ENCODE measurements at regions not wholly inside any gene's neighbourhood (a gene's known extent, or its start where the extent isn't known, plus 50 kb on each side); places are given as distances from the start of the nearest gene placed in this dataset.
"Not testable (repeated sequence)": the region's sequence is repeated elsewhere in the genome, so short reads cannot be mapped to it uniquely, and the experiment has no call there.

DNA sequence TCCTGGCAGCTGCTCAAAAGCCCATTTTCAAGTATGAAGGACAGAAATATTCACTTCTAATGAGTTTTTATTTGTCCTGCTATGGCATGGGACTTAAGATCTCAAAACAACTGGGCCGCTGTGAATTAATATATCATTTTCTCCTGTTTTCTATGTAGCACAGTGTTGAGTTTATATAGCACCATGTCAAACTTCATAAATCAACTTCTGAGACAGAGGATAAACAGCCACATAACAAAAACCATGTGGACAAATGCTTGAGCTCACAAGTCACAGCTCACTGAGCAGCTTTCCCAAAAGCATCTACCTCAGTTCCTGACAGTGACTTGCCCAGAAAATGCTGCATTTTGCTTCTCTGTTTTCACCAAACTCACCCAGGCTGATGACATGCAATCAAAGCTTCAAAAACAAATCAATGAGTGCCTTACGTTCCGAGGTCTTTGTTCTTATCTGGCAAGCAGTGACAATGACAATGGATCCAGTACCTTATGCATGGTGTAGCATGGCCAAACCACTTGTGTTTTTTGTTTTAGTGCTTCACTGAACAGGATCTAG lies 722.6 kb downstream of the LRRIQ3 start:
- no peak for DNase-seq (ENCODE audit: low read depth)

GRCh38 chr1:73472810-73473209 lies 725.2 kb downstream of the LRRIQ3 start:
- no peak for DNase-seq (ENCODE audit: low read depth)

DNA sequence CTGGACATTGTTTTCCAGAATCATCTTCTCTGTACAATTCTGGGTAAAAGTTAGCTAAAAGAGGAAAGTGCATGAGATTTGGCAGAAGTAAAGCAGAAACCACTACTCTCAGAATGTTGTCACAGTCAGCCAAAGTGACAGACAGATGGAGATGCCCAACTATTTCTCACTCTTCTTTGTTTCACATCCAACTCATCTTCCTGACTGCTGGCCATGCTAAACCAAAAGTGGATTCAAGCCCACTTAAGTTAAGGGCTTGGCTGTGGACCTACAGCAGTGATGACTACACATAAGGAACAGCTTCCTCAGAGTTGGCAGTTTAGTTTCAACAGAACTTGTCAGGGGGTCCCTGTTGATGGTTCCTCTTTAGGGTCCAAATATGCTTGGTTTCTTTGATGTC lies 730.2 kb downstream of the LRRIQ3 start:
- no peak for DNase-seq (ENCODE audit: low read depth)

- no peak for DNase-seq (ENCODE audit: low read depth)
These were observed 734.1 kb downstream of the LRRIQ3 start for GRCh38 chr1:73463873-73464272.

DNA sequence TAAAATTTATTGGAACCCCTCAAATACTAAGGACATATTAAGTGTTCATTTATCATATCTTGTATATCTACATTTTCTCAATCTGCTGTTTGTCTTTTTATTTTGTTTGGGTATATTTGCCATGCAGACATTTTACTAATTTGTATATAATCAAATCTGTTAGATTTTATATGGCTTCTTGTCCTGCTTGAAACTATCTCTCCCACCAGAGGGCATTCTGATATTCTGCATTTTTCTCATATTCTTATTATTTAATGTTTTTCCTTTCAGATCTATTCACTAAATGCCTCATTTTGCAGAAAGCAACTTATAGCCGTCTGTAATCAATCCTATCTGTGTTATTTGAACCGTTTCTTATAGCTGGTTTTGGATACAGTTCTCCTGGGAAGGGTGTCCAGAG lies 745.5 kb downstream of the LRRIQ3 start:
- DNase-seq (ENCODE audit: low read depth), result no peak

DNA sequence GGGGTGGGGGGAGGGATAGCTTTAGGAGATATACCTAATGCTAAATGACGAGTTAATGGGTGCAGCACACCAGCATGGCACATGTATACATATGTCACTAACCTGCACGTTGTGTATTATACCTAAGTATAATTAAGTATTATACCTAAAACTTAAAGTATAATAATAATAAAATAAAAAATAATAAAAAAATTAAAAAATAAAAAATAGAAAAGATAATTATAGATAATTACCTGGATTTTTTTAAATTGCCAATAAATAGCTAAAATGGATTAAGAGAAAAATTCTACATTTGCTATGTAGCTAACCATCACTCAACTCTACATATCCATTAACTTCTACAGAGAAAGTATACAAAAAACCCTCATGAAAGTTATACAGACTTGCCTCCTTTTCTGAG lies 747.3 kb downstream of the LRRIQ3 start:
- DNase-seq (ENCODE audit: low read depth), result not testable (repeated sequence)

- no peak for DNase-seq (ENCODE audit: low read depth)
These were observed 786.5 kb downstream of the LRRIQ3 start for GRCh38 chr1:73411479-73411878.

DNA sequence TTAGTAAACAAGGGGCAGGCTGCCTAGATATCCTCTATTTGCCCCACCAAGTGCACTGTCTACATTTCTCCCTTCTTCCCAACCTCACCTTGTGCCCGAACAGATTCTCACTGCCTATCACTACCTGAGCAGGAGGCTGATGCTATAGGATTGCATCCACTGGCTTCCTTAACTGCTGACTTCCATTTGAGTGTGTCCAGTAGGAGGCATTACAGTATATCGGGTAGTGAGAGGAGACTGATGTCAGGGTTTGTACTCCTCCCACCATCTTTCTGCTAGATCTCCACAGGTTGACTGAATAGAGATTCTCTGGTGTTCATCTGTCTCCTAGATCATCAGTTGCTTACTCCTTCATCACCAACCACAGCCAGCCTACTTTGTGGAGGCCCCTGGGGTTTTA lies 796.3 kb downstream of the LRRIQ3 start:
- DNase-seq (ENCODE audit: low read depth), result no peak

- no peak for DNase-seq (ENCODE audit: low read depth)
These were observed 815.0 kb downstream of the LRRIQ3 start for GRCh38 chr1:73382966-73383365.

DNA sequence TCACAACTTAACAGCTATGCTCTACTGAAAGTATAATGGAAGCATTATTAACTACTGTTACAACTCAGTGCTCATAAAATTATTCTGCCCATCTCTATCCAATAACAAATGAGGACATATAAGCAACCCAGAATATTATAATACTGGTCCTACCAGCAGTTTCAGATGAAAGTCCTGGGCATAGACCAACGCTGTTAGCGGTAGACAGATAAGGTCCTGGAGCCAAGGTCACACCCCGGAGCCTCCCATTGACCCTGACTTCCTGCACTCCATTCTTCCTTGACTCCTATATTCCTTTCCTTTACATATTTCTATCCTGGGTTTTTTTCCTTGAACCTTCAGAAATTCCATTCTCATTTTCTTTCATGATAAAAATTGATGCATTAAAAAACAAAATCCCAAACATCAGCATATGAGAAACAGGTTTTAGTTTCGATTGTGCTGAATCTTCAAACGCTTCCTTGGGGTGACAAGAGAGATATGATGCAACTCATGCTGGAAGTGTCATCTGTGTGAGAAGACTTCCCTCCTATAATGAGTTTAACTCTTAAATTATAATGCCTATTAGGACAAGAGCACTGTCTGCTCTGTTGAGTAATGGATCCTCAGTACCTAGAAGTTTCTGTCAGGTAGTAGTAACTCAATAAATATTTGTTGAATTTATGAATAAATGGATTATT lies 831.1 kb downstream of the LRRIQ3 start:
- DNase-seq (ENCODE audit: low read depth), result no peak

GRCh38 chr1:73359001-73359400 lies 839.0 kb downstream of the LRRIQ3 start:
- no peak for DNase-seq (ENCODE audit: low read depth)

GRCh38 chr1:73356485-73356884 lies 841.5 kb downstream of the LRRIQ3 start:
- no peak for DNase-seq (ENCODE audit: low read depth)

DNA sequence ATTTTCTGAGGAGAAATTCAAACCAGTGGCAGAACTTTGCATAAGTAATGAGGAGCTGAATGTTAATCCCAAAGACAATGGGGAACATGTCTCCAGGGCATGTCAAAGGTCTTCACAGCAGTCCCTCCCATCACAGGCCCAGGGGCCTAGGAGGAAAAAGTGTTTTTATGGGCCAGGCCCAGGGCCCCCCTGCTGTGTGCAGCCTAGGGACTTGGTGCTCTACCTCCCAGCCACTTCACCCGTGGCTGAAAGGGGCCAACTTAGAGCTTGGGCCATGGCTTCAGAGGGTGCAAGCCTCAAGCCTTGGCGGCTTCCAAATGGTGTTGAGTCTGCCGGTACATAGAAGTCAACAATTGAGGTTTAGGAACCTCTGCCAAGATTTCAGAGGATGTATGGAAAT lies 854.0 kb downstream of the LRRIQ3 start:
- DNase-seq (ENCODE audit: low read depth), result no peak

DNA sequence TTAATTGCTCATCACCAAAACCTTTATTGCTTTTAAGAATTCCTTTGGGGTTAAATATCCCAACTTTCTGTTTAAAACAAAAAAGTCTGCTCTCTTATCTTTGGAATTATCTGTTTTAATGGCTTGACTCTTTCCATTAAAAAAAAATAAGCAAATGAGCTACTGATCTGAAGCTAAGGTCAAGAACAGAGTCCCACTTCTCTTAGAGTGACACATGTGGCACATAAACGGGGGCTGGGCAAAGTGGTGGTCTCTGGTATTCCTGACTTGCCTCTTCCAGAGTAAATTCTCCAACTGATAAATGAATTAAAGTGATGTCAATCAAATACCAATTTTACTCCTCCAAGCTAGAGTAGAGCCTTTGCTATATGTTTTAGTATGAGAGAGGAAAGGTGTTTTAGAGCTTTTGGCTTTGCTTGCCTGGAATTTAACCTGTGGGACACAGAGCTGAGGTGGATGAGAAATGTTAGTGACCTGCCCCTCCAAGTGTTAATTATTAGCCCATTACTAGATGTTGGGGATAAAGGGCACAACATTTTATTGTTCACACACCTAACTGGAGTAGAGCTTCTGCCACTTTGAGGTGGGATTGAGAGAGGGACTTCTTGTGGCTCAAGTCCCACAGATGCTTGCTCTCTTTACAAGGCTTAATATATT lies 864.0 kb downstream of the LRRIQ3 start:
- DNase-seq (ENCODE audit: low read depth), result no peak

- DNase-seq (ENCODE audit: low read depth), result no peak
These were observed 866.2 kb downstream of the LRRIQ3 start for GRCh38 chr1:73331726-73332125.

DNA sequence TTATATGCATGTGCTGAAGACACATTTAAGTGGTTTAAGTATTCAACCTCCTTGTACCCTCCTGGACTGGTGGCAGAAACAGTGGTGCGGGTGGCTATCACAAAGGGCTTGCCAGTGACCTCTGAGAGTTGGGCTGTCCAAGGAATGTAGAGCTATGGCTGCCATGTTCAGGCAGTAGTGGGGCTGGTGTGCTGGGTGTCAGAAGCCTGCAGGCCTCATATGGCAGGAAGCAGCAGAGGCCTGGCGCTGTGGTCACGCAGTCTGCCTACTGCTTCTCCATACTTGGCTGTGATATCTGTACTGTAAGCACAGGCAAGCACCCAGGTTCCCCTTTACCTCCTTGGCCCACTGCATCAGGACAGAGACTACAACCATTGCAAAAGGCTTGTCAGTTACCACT lies 870.0 kb downstream of the LRRIQ3 start:
- DNase-seq (ENCODE audit: low read depth), result no peak

- no peak for DNase-seq (ENCODE audit: low read depth)
These were observed 870.7 kb downstream of the LRRIQ3 start for GRCh38 chr1:73327180-73327793.

DNA sequence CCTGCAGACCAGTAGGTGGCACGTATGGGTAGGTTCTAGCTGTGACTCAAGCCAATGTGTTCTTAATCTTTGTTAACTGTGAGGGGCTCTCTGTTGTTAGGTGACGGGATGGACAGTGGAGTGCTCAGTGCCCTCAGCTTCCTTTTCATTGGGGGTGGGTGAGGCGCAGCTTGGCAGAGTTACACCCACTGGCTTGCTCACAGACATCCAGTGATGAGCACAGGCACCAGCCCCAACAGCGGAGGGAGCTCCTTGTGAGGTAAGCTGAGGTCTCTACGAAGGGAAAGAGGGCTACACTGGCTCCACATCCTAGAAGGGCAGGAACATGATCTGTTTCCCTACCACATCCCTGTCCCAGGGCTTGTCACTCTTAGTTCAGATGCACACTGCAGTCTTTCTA lies 871.3 kb downstream of the LRRIQ3 start:
- DNase-seq (ENCODE audit: low read depth), result no peak

GRCh38 chr1:73310797-73311381 lies 887.1 kb downstream of the LRRIQ3 start:
- DNase-seq (ENCODE audit: low read depth), result no peak

DNA sequence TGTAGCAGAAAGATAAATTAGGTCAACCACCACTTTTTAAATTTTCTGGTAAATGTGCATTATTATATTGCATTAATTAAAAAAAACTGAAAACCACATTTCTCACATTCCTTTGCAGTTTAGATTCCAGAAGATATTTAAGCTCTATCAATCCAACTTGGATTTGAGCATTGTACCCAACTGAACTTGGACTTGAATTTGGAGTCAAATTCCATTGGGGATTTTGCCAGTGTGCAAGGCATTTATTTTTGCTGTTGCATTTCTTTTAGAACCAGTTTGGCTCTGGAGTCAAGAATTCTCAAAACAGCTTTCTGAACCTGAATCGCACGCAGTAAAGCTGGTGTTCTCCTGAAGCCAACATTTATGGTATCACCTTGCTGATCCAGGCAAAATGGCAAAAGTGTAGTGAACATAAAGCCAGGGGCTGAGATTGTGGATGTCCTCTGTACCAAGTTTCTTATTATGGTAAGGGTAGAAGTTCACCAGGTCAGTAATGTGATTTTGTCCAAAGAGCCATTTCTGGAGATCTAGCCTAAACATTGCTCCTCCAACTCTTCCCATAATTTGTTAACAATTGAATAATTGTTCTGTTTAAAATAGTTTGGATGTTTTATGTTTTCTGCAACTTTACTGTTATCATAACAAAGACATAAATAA lies 890.9 kb downstream of the LRRIQ3 start:
- no peak for DNase-seq (ENCODE audit: low read depth)

- DNase-seq (ENCODE audit: low read depth), result no peak
These were observed 924.1 kb downstream of the LRRIQ3 start for GRCh38 chr1:73273886-73274285.

GRCh38 chr1:73245196-73245595 lies 952.8 kb downstream of the LRRIQ3 start:
- not testable (repeated sequence) for DNase-seq (ENCODE audit: low read depth)
